ENCODE measurements at regions not wholly inside any gene's neighbourhood (a gene's known extent, or its start where the extent isn't known, plus 50 kb on each side); places are given as distances from the start of the nearest gene placed in this dataset.

GRCh38 chr2:126579868-126580267 lies 76.1 kb upstream of the GYPC start:
- Mint-ChIP-seq H3K4me1 (ENCODE audit: low read depth in 2 of 2) (no peaks in the 10 kb centered on the region), H3K36me3 (no peaks in the 10 kb centered on the region), H3K27ac (no peak overlapping the region), H3K27me3 (peaks cover 5 to 26% of the 10 kb centered on the region in 2 donors), H3K4me3 (no peak overlapping the region), H3K9me3 (no peaks in the 10 kb centered on the region)
- no peak for DNase-seq (ENCODE audit: low spot score)
- no peak for ATAC-seq

DNA sequence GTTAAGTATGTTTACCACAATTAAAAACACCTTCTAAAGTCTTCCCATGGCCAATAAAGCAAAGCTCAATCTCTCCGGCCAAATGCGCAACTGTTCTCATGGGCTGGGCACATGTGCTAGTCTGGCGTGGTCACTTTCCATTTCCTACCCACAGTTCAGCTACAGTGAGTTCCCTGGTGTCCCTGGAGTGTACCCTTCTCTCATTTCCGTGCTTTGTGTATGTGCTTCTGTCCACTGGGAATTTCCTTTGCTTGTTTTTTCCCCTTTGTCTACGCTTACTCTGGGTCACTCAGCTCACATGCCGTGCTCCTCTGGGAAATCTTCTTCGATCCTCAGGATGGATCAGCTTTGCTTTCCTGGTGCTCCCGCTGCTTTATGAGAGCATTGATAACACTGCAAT lies 69.6 kb upstream of the GYPC start:
- H3K27ac Mint-ChIP-seq: no peak overlapping the region
- DNase-seq (ENCODE audit: low spot score) (no peak), ATAC-seq (no peak)
- no peaks in the 10 kb centered on the region for H3K36me3 Mint-ChIP-seq
- H3K4me3 Mint-ChIP-seq: no peak overlapping the region
- H3K9me3 Mint-ChIP-seq: no peaks in the 10 kb centered on the region
- H3K4me1 Mint-ChIP-seq (ENCODE audit: low read depth in 2 of 2): no peaks in the 10 kb centered on the region
- peaks cover 13 to 19% of the 10 kb centered on the region in 2 donors for H3K27me3 Mint-ChIP-seq

GRCh38 chr2:126599062-126599461 lies 56.9 kb upstream of the GYPC start:
- Mint-ChIP-seq H3K27me3 (peaks cover 16 to 27% of the 10 kb centered on the region in 2 donors), H3K9me3 (peaks cover 10% of the 10 kb centered on the region), H3K4me3 (no peak overlapping the region), H3K27ac (no peak overlapping the region), H3K4me1 (ENCODE audit: low read depth in 2 of 2) (no peaks in the 10 kb centered on the region), H3K36me3 (peaks cover 20% of the 10 kb centered on the region)
- ATAC-seq (no peak), DNase-seq (ENCODE audit: low spot score) (no peak)

GRCh38 chr2:126600742-126601141 lies 55.2 kb upstream of the GYPC start:
- no peak overlapping the region for H3K27ac Mint-ChIP-seq
- ATAC-seq (no peak), DNase-seq (ENCODE audit: low spot score) (no peak)
- no peak overlapping the region for H3K4me3 Mint-ChIP-seq
- peaks cover 35% of the 10 kb centered on the region for H3K36me3 Mint-ChIP-seq
- H3K9me3 Mint-ChIP-seq: peaks cover 22% of the 10 kb centered on the region
- peaks cover 18 to 28% of the 10 kb centered on the region in 2 donors for H3K27me3 Mint-ChIP-seq
- no peaks in the 10 kb centered on the region for H3K4me1 Mint-ChIP-seq (ENCODE audit: low read depth in 2 of 2)

DNA sequence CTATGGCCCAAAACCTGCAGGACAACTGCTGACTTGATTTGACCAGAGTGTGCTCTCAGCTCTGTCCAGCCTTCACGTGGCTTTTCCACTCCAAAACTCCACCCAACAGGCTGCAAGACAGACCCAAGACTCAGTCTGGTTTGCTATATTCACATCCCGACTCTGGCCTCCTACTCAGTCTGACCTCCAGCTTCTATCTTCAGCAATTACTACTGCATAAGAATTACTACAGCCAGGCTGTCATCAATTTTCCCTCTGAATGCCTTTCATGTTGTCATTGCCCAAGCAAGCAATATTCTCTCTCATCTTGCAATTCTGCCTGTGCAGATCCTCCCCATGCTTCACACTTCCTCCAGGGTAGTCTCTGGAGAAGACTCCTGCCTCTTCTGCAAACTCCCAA lies 53.6 kb upstream of the GYPC start:
- no peaks in the 10 kb centered on the region for H3K4me1 Mint-ChIP-seq (ENCODE audit: low read depth in 2 of 2)
- H3K36me3 Mint-ChIP-seq: peaks cover 41% of the 10 kb centered on the region
- no peak for ATAC-seq
- peaks cover 27% of the 10 kb centered on the region for H3K9me3 Mint-ChIP-seq
- DNase-seq (ENCODE audit: low spot score): no peak
- no peak overlapping the region for H3K27ac Mint-ChIP-seq
- peaks cover 18 to 34% of the 10 kb centered on the region in 2 donors for H3K27me3 Mint-ChIP-seq
- no peak overlapping the region for H3K4me3 Mint-ChIP-seq

Data from natural killer cell treated with Interleukin-12 subunit alpha and Interleukin-12 subunit beta and Interleukin-15 and Interleukin-18, amount 100 ng/mL, for 72 hours (primary cell).